ENCODE measurements at regions not wholly inside any gene's neighbourhood (a gene's known extent, or its start where the extent isn't known, plus 50 kb on each side); places are given as distances from the start of the nearest gene placed in this dataset.

DNA sequence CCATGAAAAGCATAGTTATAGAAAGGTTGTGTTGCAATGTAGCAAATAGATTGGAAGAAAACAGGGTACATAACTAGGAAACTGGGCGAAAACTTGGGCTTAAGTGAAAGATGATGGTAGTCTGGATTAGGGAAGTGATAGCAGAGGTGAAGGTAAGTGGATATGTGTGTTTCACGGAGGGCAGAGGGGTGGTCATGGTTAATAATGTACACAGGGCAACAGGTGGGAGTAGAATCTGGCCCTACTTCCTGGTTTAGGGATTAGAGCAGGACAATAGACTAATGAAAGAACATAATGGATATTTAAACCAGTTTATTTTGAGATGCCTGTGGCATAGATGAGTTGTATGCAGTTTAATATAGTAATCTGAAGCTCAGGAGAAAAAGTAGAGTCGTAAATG lies 257.3 kb upstream of the SPRY2 start:
- TF ChIP-seq, protein P1, sequence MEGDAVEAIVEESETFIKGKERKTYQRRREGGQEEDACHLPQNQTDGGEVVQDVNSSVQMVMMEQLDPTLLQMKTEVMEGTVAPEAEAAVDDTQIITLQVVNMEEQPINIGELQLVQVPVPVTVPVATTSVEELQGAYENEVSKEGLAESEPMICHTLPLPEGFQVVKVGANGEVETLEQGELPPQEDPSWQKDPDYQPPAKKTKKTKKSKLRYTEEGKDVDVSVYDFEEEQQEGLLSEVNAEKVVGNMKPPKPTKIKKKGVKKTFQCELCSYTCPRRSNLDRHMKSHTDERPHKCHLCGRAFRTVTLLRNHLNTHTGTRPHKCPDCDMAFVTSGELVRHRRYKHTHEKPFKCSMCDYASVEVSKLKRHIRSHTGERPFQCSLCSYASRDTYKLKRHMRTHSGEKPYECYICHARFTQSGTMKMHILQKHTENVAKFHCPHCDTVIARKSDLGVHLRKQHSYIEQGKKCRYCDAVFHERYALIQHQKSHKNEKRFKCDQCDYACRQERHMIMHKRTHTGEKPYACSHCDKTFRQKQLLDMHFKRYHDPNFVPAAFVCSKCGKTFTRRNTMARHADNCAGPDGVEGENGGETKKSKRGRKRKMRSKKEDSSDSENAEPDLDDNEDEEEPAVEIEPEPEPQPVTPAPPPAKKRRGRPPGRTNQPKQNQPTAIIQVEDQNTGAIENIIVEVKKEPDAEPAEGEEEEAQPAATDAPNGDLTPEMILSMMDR (IDR thresholded peaks at IDR 0.05) = no peak
- no peak for TF ChIP-seq POLR2A (IDR thresholded peaks at IDR 0.05)
